SK-N-DZ (cell line): ENCODE measurements at regions not wholly inside any gene's neighbourhood (a gene's known extent, or its start where the extent isn't known, plus 50 kb on each side); places are given as distances from the start of the nearest gene placed in this dataset.
"Not testable (repeated sequence)": the region's sequence is repeated elsewhere in the genome, so short reads cannot be mapped to it uniquely, and the experiment has no call there.

ENCODE experiments used
- DNase-seq: peaks from one replicate; pipeline ENCODE4 v3.0.0-alpha.2; 2015; ENCODE audit warnings: low spot score

- peak; percentile 71 for DNase-seq
These were observed 55.1 kb downstream of the CYCS start for GRCh38 chr7:25069900-25070443.

GRCh38 chr7:25068502-25069213, 56.4 kb downstream of the CYCS start:
- no peak for DNase-seq

- DNase-seq = no peak
These were observed 57.1 kb downstream of the CYCS start for GRCh38 chr7:25067726-25068501.

- no peak for DNase-seq
These were observed 58.8 kb downstream of the CYCS start for GRCh38 chr7:25066253-25066652.

- no peak for DNase-seq
These were observed 62.7 kb downstream of the CYCS start for GRCh38 chr7:25062380-25062779.

GRCh38 chr7:25060487-25061055, 64.5 kb downstream of the CYCS start:
- DNase-seq = no peak

GRCh38 chr7:25059576-25059975, 65.5 kb downstream of the CYCS start:
- no peak for DNase-seq

- DNase-seq = no peak
These were observed 68.7 kb downstream of the CYCS start for GRCh38 chr7:25056368-25056767.

- DNase-seq = no peak
These were observed 69.4 kb downstream of the CYCS start for GRCh38 chr7:25055520-25056220.

- no peak for DNase-seq
These were observed 70.1 kb downstream of the CYCS start for GRCh38 chr7:25054819-25055519.

- no peak for DNase-seq
These were observed 70.2 kb upstream of the OSBPL3 start for GRCh38 chr7:25050223-25050622.

- DNase-seq = no peak
These were observed 68.5 kb upstream of the OSBPL3 start for GRCh38 chr7:25048444-25048834.

- DNase-seq = not testable (repeated sequence)
These were observed 67.8 kb upstream of the OSBPL3 start for GRCh38 chr7:25047571-25048443.

GRCh38 chr7:25037325-25037724, 57.3 kb upstream of the OSBPL3 start:
- no peak for DNase-seq

- DNase-seq = no peak
These were observed 55.3 kb upstream of the OSBPL3 start for GRCh38 chr7:25035274-25035673.

GRCh38 chr7:25034136-25034535, 54.2 kb upstream of the OSBPL3 start:
- DNase-seq = no peak

- DNase-seq = no peak
These were observed 53.1 kb upstream of the OSBPL3 start for GRCh38 chr7:25032774-25033743.

- no peak for DNase-seq
These were observed 51.5 kb upstream of the OSBPL3 start for GRCh38 chr7:25031432-25031831.

GRCh38 chr7:25031007-25031406, 51.0 kb upstream of the OSBPL3 start:
- DNase-seq = no peak
